Astrocyte (in vitro differentiated cells and primary cell): ENCODE measurements at regions not wholly inside any gene's neighbourhood (a gene's known extent, or its start where the extent isn't known, plus 50 kb on each side); places are given as distances from the start of the nearest gene placed in this dataset.

Experiments used
- CTCF ChIP-seq: IDR thresholded peaks from 2 replicates; pipeline ENCODE4 v1.5.1; 2011; ENCODE audit warnings: low read depth, mild to moderate bottlenecking, inconsistent platforms, low read length, moderate library complexity; ENCODE audit not compliant: insufficient read depth
- EZH2 ChIP-seq: IDR thresholded peaks from 2 replicates; pipeline ENCODE4 v1.6.1; 2012; ENCODE audit warnings: mild to moderate bottlenecking, low read length, inconsistent platforms; ENCODE audit not compliant: insufficient read depth

DNA sequence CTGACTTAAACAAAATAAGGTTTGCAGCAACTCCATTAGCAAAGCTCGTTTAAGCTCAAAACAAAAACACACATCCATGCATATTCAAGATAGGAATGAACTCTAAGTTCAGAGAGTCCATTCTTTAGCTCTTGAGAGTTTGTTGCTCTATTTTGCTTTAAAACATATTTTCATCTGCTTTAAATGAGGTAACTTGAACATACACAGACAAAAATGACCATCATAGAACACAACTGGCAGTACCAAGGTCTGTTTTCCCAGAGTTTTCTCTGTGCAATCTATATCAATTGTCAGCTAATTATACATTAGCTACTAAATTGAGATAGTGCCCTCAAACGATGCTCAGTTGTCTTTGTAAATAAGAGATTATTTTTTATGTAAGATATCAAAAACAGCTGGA lies 423.2 kb upstream of the ANO3 start:
- TF ChIP-seq CTCF (no peak), EZH2 (no peak)
